Spleen (tissue), 11 donors: ENCODE measurements at regions not wholly inside any gene's neighbourhood (a gene's known extent, or its start where the extent isn't known, plus 50 kb on each side); places are given as distances from the start of the nearest gene placed in this dataset.

Experiments used
- DNase-seq: peaks from one replicate; pipeline ENCODE4 v3.0.0-alpha.2; 2020
- H3K27ac ChIP-seq, 8 donors: fragments of 200-600 bp; sonication (generic) in 7 of 8; 1 replicate in 4 of 8; 2 replicates in 4 of 8; pipeline versions ENCODE4 v1.5.0 to v1.8.0; 2016 to 2021; ENCODE audit warnings: inconsistent platforms in 4 of 8, mild to moderate bottlenecking in 4 of 8, moderate library complexity in 1 of 8
- H3K27me3 ChIP-seq, 7 donors: fragments of 200-600 bp; sonication (generic) in 6 of 7; replicated peaks in 1 of 7; 1 replicate in 4 of 7; 2 replicates in 3 of 7; pipeline versions ENCODE4 v1.5.0 to v1.8.0; 2016 to 2021; ENCODE audit warnings: inconsistent platforms in 3 of 7, mild to moderate bottlenecking in 1 of 7
- H3K36me3 ChIP-seq, 6 donors: fragments of 200-600 bp; sonication (generic) in 5 of 6; 1 replicate in 4 of 6; 2 replicates in 2 of 6; pipeline versions ENCODE4 v1.5.0 to v1.8.0; 2016 to 2021; ENCODE audit warnings: inconsistent platforms in 2 of 6
- H3K4me1 ChIP-seq, 6 donors: fragments of 200-600 bp; sonication (generic) in 5 of 6; 1 replicate in 3 of 6; 2 replicates in 3 of 6; pipeline versions ENCODE4 v1.5.0 to v1.8.0; 2016 to 2021; ENCODE audit warnings: inconsistent platforms in 3 of 6
- H3K4me3 ChIP-seq, 8 donors: fragments of 200-600 bp; sonication (generic) in 7 of 8; 1 replicate in 4 of 8; 2 replicates in 4 of 8; pipeline versions ENCODE4 v1.5.0 to v1.8.0; 2016 to 2021; ENCODE audit warnings: inconsistent platforms in 4 of 8, mild to moderate bottlenecking in 4 of 8, moderate library complexity in 2 of 8
- H3K9me3 ChIP-seq, 8 donors: fragments of 200-600 bp; sonication (generic) in 7 of 8; 1 replicate in 4 of 8; 2 replicates in 4 of 8; pipeline versions ENCODE4 v1.5.0 to v1.8.0; 2016 to 2021; ENCODE audit warnings: inconsistent platforms in 4 of 8
- CTCF ChIP-seq, 11 experiments: fragments of 200-600 bp in 7 of 11; fragments of 450-650 bp in 4 of 11; sonication (generic) in 4 of 11; IDR thresholded peaks in 8 of 11; conservative IDR thresholded peaks in 3 of 11; 1 replicate in 7 of 11; 2 replicates in 4 of 11; pipeline versions ENCODE4 v1.4.0 to v1.8.0; 2016 to 2021; ENCODE audit warnings: antibody characterized with exemption in 11 of 11, inconsistent platforms in 4 of 11, mild to moderate bottlenecking in 1 of 11
- POLR2A ChIP-seq, 3 donors: fragments of 450-650 bp; IDR thresholded peaks; one replicate each; pipeline ENCODE4 v1.5.1; 2017; ENCODE audit warnings: antibody characterized with exemption in 3 of 3, mild to moderate bottlenecking in 1 of 3
- POLR2AphosphoS5 ChIP-seq, 3 donors: sonication (generic); formaldehyde crosslinking; IDR thresholded peaks; one replicate each; pipeline ENCODE4 v1.5.1; 2017; ENCODE audit warnings: antibody characterized with exemption in 3 of 3
- WGBS, 5 donors: extraction: QIAGEN DNeasy Blood & Tissue Kit in 3 of 5; methylation state at CpG; one replicate each; pipeline versions ENCODE4 v1.1.5 to v1.1.7; 2013 to 2018; 5-methylcytosine and 5-hydroxymethylcytosine counted together
- intact Hi-C: fragments of 100-400 bp; cut with DNase I; formaldehyde crosslinking; loops from one replicate; pipeline ENCODE4 v1.15.0; 2023; ENCODE audit warnings: low total_unique reads
- donor health status: healthy with polysubstance abuse.
- donor health status: DM: no; HTN: no; CAD: no; lungs with moderate emphysema.
- donor health status: DM: no; HTN: no; CAD: no.
- donor health status: Bipolar disorder and iron deficiency.
- donor health status: healthy.
- donor health status: DM: no; HTN: no; CAD: no.
- donor health status: DM: yes; HTN: yes; CAD: no.

GRCh38 chr1:181178241-181178879 is 89.9 kb downstream of the IER5 start:
- Histone ChIP-seq H3K36me3 (no peaks in the 10 kb centered on the region), H3K9me3 (peaks cover 0 to 3% (median 0%) of the 10 kb centered on the region in 8 donors), H3K27ac (no peak overlapping the region), H3K4me3 (no peak overlapping the region), H3K27me3 (peaks cover 0 to 3% (median 0%) of the 10 kb centered on the region in 7 donors), H3K4me1 (peaks cover 0 to 13% (median 0%) of the 10 kb centered on the region in 6 donors)
- intact Hi-C loops: no loop called here
- WGBS, 5 donors: 55 to 65% (median 65%) methylated on average over 9 of the region's 9 CpGs
- DNase-seq: no peak
- no peak for TF ChIP-seq POLR2AphosphoS5 (IDR thresholded peaks at IDR 0.05)
- TF ChIP-seq CTCF (IDR thresholded peaks at IDR 0.05 in 8 of 11, conservative IDR thresholded peaks at IDR 0.05 in 3 of 11): no peak
- no peak for TF ChIP-seq POLR2A (IDR thresholded peaks at IDR 0.05)

- 70 to 79% (median 75%) methylated on average over 10 of the region's 10 CpGs for WGBS, 5 donors
- H3K4me3 ChIP-seq: no peak overlapping the region
- TF ChIP-seq POLR2AphosphoS5 (IDR thresholded peaks at IDR 0.05) (no peak), POLR2A (IDR thresholded peaks at IDR 0.05) (no peak)
- peaks cover 0 to 3% (median 0%) of the 10 kb centered on the region in 7 donors for H3K27me3 ChIP-seq
- no peaks in the 10 kb centered on the region for H3K36me3 ChIP-seq
- H3K9me3 ChIP-seq: no peaks in the 10 kb centered on the region
- no peak overlapping the region for H3K27ac ChIP-seq
- intact Hi-C loops: no loop called here
- peaks cover 0 to 13% (median 0%) of the 10 kb centered on the region in 6 donors for H3K4me1 ChIP-seq
- no peak for DNase-seq
These were observed 90.9 kb downstream of the IER5 start for GRCh38 chr1:181179279-181179986.

- TF ChIP-seq CTCF (IDR thresholded peaks at IDR 0.05 in 8 of 11, conservative IDR thresholded peaks at IDR 0.05 in 3 of 11): no peak
- no peak for TF ChIP-seq POLR2A (IDR thresholded peaks at IDR 0.05)
- TF ChIP-seq POLR2AphosphoS5 (IDR thresholded peaks at IDR 0.05): no peak
- 32 to 40% (median 34%) methylated on average over 6 of the region's 6 CpGs for WGBS, 5 donors
- Histone ChIP-seq H3K27me3 (peaks cover 0 to 3% (median 0%) of the 10 kb centered on the region in 7 donors), H3K36me3 (no peaks in the 10 kb centered on the region), H3K27ac (no peak overlapping the region), H3K4me3 (no peak overlapping the region), H3K4me1 (peaks cover 0 to 13% (median 0%) of the 10 kb centered on the region in 6 donors), H3K9me3 (no peaks in the 10 kb centered on the region)
- intact Hi-C loops: no loop called here
- no peak for DNase-seq
These were observed 91.5 kb downstream of the IER5 start for GRCh38 chr1:181179987-181180365.

DNA sequence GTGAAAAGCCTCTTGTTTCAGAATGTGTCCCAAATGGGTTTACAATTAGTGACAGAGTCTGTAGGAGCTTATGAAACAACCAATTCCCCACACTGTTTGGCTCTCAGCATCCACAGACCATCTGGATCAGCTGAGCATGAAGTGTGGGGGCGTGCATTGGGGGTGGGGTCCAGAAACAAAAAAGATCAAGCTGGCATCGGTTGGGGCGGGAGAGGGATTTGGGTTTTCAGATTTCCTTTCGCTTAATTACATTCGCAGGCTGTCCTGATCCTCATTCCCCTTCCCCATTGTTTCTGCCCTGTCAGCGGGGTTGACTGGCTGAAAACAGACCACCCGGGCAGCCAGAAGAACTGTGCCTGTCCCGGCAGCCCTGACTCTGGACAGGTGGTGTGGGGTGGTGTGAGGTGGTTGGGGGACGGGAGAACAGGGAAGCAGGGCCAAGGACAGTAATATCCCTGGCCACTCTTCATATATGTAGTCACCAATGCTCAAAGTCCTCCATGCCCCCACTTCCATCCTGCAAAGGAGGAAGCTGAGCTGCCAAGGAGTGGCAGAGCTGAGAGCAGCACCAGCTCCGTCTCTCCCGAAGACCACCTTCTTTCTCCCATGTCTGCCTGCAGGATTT is 92.0 kb downstream of the IER5 start:
- no peak for DNase-seq
- no peak for TF ChIP-seq POLR2AphosphoS5 (IDR thresholded peaks at IDR 0.05)
- no peak for TF ChIP-seq POLR2A (IDR thresholded peaks at IDR 0.05)
- no peak for TF ChIP-seq CTCF (IDR thresholded peaks at IDR 0.05 in 8 of 11, conservative IDR thresholded peaks at IDR 0.05 in 3 of 11)
- Histone ChIP-seq H3K36me3 (no peaks in the 10 kb centered on the region), H3K27ac (no peak overlapping the region), H3K9me3 (no peaks in the 10 kb centered on the region), H3K4me3 (no peak overlapping the region), H3K27me3 (peaks cover 0 to 3% (median 0%) of the 10 kb centered on the region in 7 donors), H3K4me1 (peaks cover 0 to 13% (median 0%) of the 10 kb centered on the region in 6 donors)
- 61 to 70% (median 68%) methylated on average over 11 of the region's 11 CpGs for WGBS, 5 donors
- intact Hi-C loops: no loop called here
